GM23338 (cell line): ENCODE measurements at regions not wholly inside any gene's neighbourhood (a gene's known extent, or its start where the extent isn't known, plus 50 kb on each side); places are given as distances from the start of the nearest gene placed in this dataset.

Source experiments
- CREB1 ChIP-seq: fragments of 250-450 bp; sonication (Bioruptor Pico); IDR thresholded peaks from 2 replicates; pipeline ENCODE4 v1.5.0; 2020; ENCODE audit warnings: low read depth, mild to moderate bottlenecking, moderate library complexity
- EZH2 ChIP-seq: fragments of 200-600 bp; sonication (generic); IDR thresholded peaks from one replicate; pipeline ENCODE4 v1.8.0; 2017; ENCODE audit warnings: antibody characterized with exemption, mild to moderate bottlenecking, low read depth; ENCODE audit not compliant: unreplicated experiment
- POLR2AphosphoS5 ChIP-seq: IDR thresholded peaks from 2 replicates; pipeline ENCODE4 v1.6.1; 2016; ENCODE audit warnings: antibody characterized with exemption, low read depth
- REST ChIP-seq: IDR thresholded peaks from one replicate; pipeline ENCODE4 v1.6.1; 2018; ENCODE audit warnings: antibody characterized with exemption; ENCODE audit not compliant: unreplicated experiment
- STAT1 ChIP-seq: IDR thresholded peaks from one replicate; pipeline ENCODE4 v1.6.1; 2016; ENCODE audit warnings: antibody characterized with exemption; ENCODE audit not compliant: unreplicated experiment
- ZNF462 ChIP-seq: fragments of 250-450 bp; sonication (Bioruptor Pico); IDR thresholded peaks from 2 replicates; pipeline ENCODE4 v1.5.0; 2020; ENCODE audit warnings: mild to moderate bottlenecking, moderate library complexity
- TF ChIP-seq, protein P1 (sequence below): IDR thresholded peaks from 2 replicates; pipeline ENCODE4 v1.6.1; 2016; ENCODE audit warnings: antibody characterized with exemption

DNA sequence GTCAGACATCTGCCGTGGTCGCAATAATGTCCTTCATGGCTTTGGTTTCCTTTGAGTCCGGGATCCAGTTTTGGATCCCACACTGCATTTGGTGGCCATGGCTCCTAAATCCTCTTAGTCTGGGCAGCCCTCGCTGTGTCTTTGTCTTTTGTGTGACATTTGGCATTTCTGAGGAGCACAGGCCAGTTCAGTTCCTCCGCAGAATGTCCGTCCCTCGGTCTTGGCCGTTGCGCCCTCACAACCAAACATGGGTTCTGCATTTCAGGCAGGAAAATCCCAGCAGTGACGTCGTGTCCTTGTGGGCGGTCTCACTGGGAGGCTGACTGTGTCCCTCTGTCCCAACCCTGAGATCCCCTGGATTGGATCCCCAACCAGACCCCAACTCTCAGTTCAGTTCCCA, 172.9 kb upstream of the PPP1R26 start (continued):
- no peak for TF ChIP-seq ZNF462 (CRISPR knock-in tag)
- TF ChIP-seq POLR2AphosphoS5, result no peak
- no peak for TF ChIP-seq CREB1 (CRISPR knock-in tag)
- TF ChIP-seq, protein P1, sequence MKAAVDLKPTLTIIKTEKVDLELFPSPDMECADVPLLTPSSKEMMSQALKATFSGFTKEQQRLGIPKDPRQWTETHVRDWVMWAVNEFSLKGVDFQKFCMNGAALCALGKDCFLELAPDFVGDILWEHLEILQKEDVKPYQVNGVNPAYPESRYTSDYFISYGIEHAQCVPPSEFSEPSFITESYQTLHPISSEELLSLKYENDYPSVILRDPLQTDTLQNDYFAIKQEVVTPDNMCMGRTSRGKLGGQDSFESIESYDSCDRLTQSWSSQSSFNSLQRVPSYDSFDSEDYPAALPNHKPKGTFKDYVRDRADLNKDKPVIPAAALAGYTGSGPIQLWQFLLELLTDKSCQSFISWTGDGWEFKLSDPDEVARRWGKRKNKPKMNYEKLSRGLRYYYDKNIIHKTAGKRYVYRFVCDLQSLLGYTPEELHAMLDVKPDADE, result no peak
- TF ChIP-seq REST, result no peak
- TF ChIP-seq STAT1, result no peak
- TF ChIP-seq EZH2, result no peak
